ENCODE measurements at regions not wholly inside any gene's neighbourhood (a gene's known extent, or its start where the extent isn't known, plus 50 kb on each side); places are given as distances from the start of the nearest gene placed in this dataset.

DNA sequence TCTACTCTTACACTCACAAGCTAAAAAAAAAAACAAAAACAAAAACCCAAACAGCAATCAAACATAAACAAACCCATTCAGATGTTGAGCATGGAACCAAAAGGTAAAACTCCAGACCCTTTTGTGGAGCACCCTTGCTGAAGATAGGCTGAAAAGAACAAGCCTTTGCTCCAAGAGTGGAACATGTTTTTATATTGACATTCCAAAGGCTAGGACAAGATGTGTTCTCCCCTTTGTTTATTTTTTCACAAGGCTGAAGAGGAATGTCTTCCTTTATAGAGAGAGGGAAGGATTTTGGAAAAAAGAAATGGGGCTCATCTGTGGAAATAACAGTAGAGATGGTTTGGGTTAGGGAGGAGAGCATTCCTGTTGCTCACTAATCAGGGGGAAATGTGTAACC lies 87.2 kb upstream of the ELMO1 start:
- Mint-ChIP-seq H3K4me1 (peaks cover 18% of the 10 kb centered on the region), H3K27me3 (ENCODE audit: insufficient read depth, low read depth, poor library complexity) (no peaks in the 10 kb centered on the region), H3K9me3 (peaks cover 18% of the 10 kb centered on the region; the same call in 2 of the 3 replicates), H3K36me3 (ENCODE audit: low read depth) (peaks cover 5% of the 10 kb centered on the region; the same call in 2 of the 3 replicates), H3K27ac (peak overlapping the region; percentile 19; the same call in 1 of the 2 replicates), H3K4me3 (no peak overlapping the region)
- Histone ChIP-seq H3K4me2 (peak overlapping the region; percentile 28; the same call in 1 of the 2 replicates), H3K79me2 (replicated peaks; ENCODE audit: insufficient read depth) (no peaks in the 10 kb centered on the region), H3K27me3 (ENCODE audit: insufficient read depth) (no peaks in the 10 kb centered on the region), H3K27ac (ENCODE audit: low read depth) (peak overlapping the region; percentile 39; the same call in 1 of the 2 replicates), H3K9me2 (ENCODE audit: insufficient read depth) (peaks cover 13% of the 10 kb centered on the region), H3K36me3 (ENCODE audit: insufficient read depth) (no peaks in the 10 kb centered on the region), H4K20me1 (replicated peaks; ENCODE audit: insufficient read depth) (no peaks in the 10 kb centered on the region), H3K4me1 (ENCODE audit: insufficient read depth) (peaks cover 21% of the 10 kb centered on the region), H3F3A (replicated peaks; ENCODE audit: low read depth) (0 out of 2 replicates have a peak, but pooled peaks cover 4% of the 10 kb centered on the region), H2AFZ (peak overlapping the region; percentile 81; the same call in 1 of the 2 replicates), H3K4me3 (no peak overlapping the region)
- TF ChIP-seq POLR2AphosphoS5 (IDR thresholded peaks at IDR 0.05; ENCODE audit: low read depth) (no peak), CREB1 (CRISPR knock-in tag; IDR thresholded peaks at IDR 0.05; ENCODE audit: low read depth) (no peak), ZNF114 (CRISPR knock-in tag; IDR thresholded peaks at IDR 0.05) (no peak), JUNB (IDR thresholded peaks at IDR 0.05; ENCODE audit: unreplicated experiment) (no peak), ZNF331 (CRISPR knock-in tag; IDR thresholded peaks at IDR 0.05; ENCODE audit: low read depth) (no peak), NANOG (IDR thresholded peaks at IDR 0.05; ENCODE audit: borderline replicate concordance) (no peak), STAT1 (IDR thresholded peaks at IDR 0.05; ENCODE audit: unreplicated experiment) (no peak), EZH2 (IDR thresholded peaks at IDR 0.05; ENCODE audit: low read depth, unreplicated experiment) (no peak), EZH2phosphoT487 (IDR thresholded peaks at IDR 0.05; ENCODE audit: unreplicated experiment) (no peak)
- TF ChIP-seq, protein P1, sequence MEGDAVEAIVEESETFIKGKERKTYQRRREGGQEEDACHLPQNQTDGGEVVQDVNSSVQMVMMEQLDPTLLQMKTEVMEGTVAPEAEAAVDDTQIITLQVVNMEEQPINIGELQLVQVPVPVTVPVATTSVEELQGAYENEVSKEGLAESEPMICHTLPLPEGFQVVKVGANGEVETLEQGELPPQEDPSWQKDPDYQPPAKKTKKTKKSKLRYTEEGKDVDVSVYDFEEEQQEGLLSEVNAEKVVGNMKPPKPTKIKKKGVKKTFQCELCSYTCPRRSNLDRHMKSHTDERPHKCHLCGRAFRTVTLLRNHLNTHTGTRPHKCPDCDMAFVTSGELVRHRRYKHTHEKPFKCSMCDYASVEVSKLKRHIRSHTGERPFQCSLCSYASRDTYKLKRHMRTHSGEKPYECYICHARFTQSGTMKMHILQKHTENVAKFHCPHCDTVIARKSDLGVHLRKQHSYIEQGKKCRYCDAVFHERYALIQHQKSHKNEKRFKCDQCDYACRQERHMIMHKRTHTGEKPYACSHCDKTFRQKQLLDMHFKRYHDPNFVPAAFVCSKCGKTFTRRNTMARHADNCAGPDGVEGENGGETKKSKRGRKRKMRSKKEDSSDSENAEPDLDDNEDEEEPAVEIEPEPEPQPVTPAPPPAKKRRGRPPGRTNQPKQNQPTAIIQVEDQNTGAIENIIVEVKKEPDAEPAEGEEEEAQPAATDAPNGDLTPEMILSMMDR (conservative IDR thresholded peaks at IDR 0.05; ENCODE audit: low read depth in 2 of 2) = no peak
- TF ChIP-seq, protein P2, sequence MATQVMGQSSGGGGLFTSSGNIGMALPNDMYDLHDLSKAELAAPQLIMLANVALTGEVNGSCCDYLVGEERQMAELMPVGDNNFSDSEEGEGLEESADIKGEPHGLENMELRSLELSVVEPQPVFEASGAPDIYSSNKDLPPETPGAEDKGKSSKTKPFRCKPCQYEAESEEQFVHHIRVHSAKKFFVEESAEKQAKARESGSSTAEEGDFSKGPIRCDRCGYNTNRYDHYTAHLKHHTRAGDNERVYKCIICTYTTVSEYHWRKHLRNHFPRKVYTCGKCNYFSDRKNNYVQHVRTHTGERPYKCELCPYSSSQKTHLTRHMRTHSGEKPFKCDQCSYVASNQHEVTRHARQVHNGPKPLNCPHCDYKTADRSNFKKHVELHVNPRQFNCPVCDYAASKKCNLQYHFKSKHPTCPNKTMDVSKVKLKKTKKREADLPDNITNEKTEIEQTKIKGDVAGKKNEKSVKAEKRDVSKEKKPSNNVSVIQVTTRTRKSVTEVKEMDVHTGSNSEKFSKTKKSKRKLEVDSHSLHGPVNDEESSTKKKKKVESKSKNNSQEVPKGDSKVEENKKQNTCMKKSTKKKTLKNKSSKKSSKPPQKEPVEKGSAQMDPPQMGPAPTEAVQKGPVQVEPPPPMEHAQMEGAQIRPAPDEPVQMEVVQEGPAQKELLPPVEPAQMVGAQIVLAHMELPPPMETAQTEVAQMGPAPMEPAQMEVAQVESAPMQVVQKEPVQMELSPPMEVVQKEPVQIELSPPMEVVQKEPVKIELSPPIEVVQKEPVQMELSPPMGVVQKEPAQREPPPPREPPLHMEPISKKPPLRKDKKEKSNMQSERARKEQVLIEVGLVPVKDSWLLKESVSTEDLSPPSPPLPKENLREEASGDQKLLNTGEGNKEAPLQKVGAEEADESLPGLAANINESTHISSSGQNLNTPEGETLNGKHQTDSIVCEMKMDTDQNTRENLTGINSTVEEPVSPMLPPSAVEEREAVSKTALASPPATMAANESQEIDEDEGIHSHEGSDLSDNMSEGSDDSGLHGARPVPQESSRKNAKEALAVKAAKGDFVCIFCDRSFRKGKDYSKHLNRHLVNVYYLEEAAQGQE (IDR thresholded peaks at IDR 0.05; ENCODE audit: unreplicated experiment) = no peak
- TF ChIP-seq, protein P3, sequence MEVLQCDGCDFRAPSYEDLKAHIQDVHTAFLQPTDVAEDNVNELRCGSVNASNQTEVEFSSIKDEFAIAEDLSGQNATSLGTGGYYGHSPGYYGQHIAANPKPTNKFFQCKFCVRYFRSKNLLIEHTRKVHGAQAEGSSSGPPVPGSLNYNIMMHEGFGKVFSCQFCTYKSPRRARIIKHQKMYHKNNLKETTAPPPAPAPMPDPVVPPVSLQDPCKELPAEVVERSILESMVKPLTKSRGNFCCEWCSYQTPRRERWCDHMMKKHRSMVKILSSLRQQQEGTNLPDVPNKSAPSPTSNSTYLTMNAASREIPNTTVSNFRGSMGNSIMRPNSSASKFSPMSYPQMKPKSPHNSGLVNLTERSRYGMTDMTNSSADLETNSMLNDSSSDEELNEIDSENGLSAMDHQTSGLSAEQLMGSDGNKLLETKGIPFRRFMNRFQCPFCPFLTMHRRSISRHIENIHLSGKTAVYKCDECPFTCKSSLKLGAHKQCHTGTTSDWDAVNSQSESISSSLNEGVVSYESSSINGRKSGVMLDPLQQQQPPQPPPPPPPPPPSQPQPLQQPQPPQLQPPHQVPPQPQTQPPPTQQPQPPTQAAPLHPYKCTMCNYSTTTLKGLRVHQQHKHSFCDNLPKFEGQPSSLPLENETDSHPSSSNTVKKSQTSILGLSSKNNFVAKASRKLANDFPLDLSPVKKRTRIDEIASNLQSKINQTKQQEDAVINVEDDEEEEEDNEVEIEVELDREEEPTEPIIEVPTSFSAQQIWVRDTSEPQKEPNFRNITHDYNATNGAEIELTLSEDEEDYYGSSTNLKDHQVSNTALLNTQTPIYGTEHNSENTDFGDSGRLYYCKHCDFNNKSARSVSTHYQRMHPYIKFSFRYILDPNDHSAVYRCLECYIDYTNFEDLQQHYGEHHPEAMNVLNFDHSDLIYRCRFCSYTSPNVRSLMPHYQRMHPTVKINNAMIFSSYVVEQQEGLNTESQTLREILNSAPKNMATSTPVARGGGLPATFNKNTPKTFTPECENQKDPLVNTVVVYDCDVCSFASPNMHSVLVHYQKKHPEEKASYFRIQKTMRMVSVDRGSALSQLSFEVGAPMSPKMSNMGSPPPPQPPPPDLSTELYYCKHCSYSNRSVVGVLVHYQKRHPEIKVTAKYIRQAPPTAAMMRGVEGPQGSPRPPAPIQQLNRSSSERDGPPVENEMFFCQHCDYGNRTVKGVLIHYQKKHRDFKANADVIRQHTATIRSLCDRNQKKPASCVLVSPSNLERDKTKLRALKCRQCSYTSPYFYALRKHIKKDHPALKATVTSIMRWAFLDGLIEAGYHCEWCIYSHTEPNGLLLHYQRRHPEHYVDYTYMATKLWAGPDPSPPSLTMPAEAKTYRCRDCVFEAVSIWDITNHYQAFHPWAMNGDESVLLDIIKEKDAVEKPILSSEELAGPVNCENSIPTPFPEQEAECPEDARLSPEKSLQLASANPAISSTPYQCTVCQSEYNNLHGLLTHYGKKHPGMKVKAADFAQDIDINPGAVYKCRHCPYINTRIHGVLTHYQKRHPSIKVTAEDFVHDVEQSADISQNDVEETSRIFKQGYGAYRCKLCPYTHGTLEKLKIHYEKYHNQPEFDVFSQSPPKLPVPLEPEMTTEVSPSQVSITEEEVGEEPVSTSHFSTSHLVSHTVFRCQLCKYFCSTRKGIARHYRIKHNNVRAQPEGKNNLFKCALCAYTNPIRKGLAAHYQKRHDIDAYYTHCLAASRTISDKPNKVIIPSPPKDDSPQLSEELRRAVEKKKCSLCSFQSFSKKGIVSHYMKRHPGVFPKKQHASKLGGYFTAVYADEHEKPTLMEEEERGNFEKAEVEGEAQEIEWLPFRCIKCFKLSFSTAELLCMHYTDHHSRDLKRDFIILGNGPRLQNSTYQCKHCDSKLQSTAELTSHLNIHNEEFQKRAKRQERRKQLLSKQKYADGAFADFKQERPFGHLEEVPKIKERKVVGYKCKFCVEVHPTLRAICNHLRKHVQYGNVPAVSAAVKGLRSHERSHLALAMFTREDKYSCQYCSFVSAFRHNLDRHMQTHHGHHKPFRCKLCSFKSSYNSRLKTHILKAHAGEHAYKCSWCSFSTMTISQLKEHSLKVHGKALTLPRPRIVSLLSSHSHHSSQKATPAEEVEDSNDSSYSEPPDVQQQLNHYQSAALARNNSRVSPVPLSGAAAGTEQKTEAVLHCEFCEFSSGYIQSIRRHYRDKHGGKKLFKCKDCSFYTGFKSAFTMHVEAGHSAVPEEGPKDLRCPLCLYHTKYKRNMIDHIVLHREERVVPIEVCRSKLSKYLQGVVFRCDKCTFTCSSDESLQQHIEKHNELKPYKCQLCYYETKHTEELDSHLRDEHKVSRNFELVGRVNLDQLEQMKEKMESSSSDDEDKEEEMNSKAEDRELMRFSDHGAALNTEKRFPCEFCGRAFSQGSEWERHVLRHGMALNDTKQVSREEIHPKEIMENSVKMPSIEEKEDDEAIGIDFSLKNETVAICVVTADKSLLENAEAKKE (CRISPR knock-in tag; IDR thresholded peaks at IDR 0.05) = no peak
- DNase-seq (ENCODE audit: low spot score) = no peak
- ATAC-seq = peak; percentile 31; the same call in 2 of the 3 replicates
